ENCODE measurements at regions not wholly inside any gene's neighbourhood (a gene's known extent, or its start where the extent isn't known, plus 50 kb on each side); places are given as distances from the start of the nearest gene placed in this dataset.
"Not testable (repeated sequence)": the region's sequence is repeated elsewhere in the genome, so short reads cannot be mapped to it uniquely, and the experiment has no call there.

- H3K4me3 ChIP-seq (ENCODE audit: low read depth in 2 of 2, low read length in 2 of 2) = no peak overlapping the region
- intact Hi-C loops (cut with micrococcal nuclease; ENCODE audit: unreplicated experiment) (no loop called here), in situ Hi-C loops (cut with HindIII; ENCODE audit: low pct_unique_long_range_greater_than_20kb, low sequenced_read_pairs) (no loop called here)
- H3K9me3 ChIP-seq (ENCODE audit: control insufficient read depth, insufficient read depth, low read depth, low read length) = no peaks in the 10 kb centered on the region
- TF ChIP-seq REST (IDR thresholded peaks at IDR 0.05; ENCODE audit: insufficient read depth in 1 of 2, low read depth in 2 of 2, low read length in 1 of 2) (no peak), TCF7L2 (IDR thresholded peaks at IDR 0.05; ENCODE audit: low read depth, low read length) (no peak), SIN3A (IDR thresholded peaks at IDR 0.05; ENCODE audit: borderline replicate concordance, insufficient read depth, low read depth, low read length) (no peak), POLR2AphosphoS5 (IDR thresholded peaks at IDR 0.05; ENCODE audit: low read depth, low read length) (no peak), CTCF (IDR thresholded peaks at IDR 0.05) (no peak)
- no TSS peak for BruUV-seq (replicated peaks)
- ATAC-seq (no peak), DNase-seq (ENCODE audit: low read depth, low spot score) (no peak)
- no peaks in the 10 kb centered on the region for H3K27me3 ChIP-seq (ENCODE audit: control insufficient read depth, insufficient read depth, low read length)
- H3K36me3 ChIP-seq (ENCODE audit: control insufficient read depth, insufficient read depth, low read length) = no peaks in the 10 kb centered on the region
- H3K27ac ChIP-seq (ENCODE audit: low read length) = no peak overlapping the region
- ChIA-PET CTCF (no interaction called here), POLR2A (no interaction called here)
- no peaks in the 10 kb centered on the region for H3K4me1 ChIP-seq (ENCODE audit: control insufficient read depth, insufficient read depth, low read length)
Measured at GRCh38 chr11:34784318-34784841, 131.8 kb downstream of the APIP start.

- Histone ChIP-seq H3K4me3 (ENCODE audit: low read depth in 2 of 2, low read length in 2 of 2) (no peak overlapping the region), H3K4me1 (ENCODE audit: control insufficient read depth, insufficient read depth, low read length) (no peaks in the 10 kb centered on the region), H3K9me3 (ENCODE audit: control insufficient read depth, insufficient read depth, low read depth, low read length) (no peaks in the 10 kb centered on the region), H3K27me3 (ENCODE audit: control insufficient read depth, insufficient read depth, low read length) (no peaks in the 10 kb centered on the region), H3K27ac (ENCODE audit: low read length) (no peak overlapping the region), H3K36me3 (ENCODE audit: control insufficient read depth, insufficient read depth, low read length) (no peaks in the 10 kb centered on the region)
- in situ Hi-C loops (cut with HindIII; ENCODE audit: low pct_unique_long_range_greater_than_20kb, low sequenced_read_pairs) (no loop called here), intact Hi-C loops (cut with micrococcal nuclease; ENCODE audit: unreplicated experiment) (no loop called here)
- DNase-seq (ENCODE audit: low read depth, low spot score) = no peak
- ChIA-PET POLR2A (no interaction called here), CTCF (no interaction called here)
- TF ChIP-seq CTCF (IDR thresholded peaks at IDR 0.05) (no peak), REST (IDR thresholded peaks at IDR 0.05; ENCODE audit: insufficient read depth in 1 of 2, low read depth in 2 of 2, low read length in 1 of 2) (no peak), POLR2AphosphoS5 (IDR thresholded peaks at IDR 0.05; ENCODE audit: low read depth, low read length) (no peak), TCF7L2 (IDR thresholded peaks at IDR 0.05; ENCODE audit: low read depth, low read length) (no peak), SIN3A (IDR thresholded peaks at IDR 0.05; ENCODE audit: borderline replicate concordance, insufficient read depth, low read depth, low read length) (no peak)
- ATAC-seq = 0 out of 2 replicates have a peak, but pooled peaks have one; percentile 21
- no TSS peak for BruUV-seq (replicated peaks)
Measured at GRCh38 chr11:34783816-34784317, 132.3 kb downstream of the APIP start.

- BruUV-seq (replicated peaks); DNase-seq (ENCODE audit: low read depth, low spot score); H3K27me3 ChIP-seq (ENCODE audit: control insufficient read depth, insufficient read depth, low read length); H3K27ac ChIP-seq (ENCODE audit: low read length); H3K4me1 ChIP-seq (ENCODE audit: control insufficient read depth, insufficient read depth, low read length); CTCF ChIA-PET; in situ Hi-C loops (cut with HindIII; ENCODE audit: low pct_unique_long_range_greater_than_20kb, low sequenced_read_pairs); H3K4me3 ChIP-seq (ENCODE audit: low read depth in 2 of 2, low read length in 2 of 2); ATAC-seq; intact Hi-C loops (cut with micrococcal nuclease; ENCODE audit: unreplicated experiment); H3K9me3 ChIP-seq (ENCODE audit: control insufficient read depth, insufficient read depth, low read depth, low read length); H3K36me3 ChIP-seq (ENCODE audit: control insufficient read depth, insufficient read depth, low read length): not testable (repeated sequence)
- POLR2A ChIA-PET = interaction anchor here (0.6 kb wide), 1 partner anchor 99 kb away, joined by 4 read pairs; no protein-coding TSS in a partner anchor
Measured at GRCh38 chr11:34781826-34782225, 134.4 kb downstream of the APIP start.

Data from Panc1 (cell line).